Lung (tissue), 11 donors: ENCODE measurements at regions not wholly inside any gene's neighbourhood (a gene's known extent, or its start where the extent isn't known, plus 50 kb on each side); places are given as distances from the start of the nearest gene placed in this dataset.

ENCODE experiments used
- ATAC-seq: fragments of 200-7000 bp; cut with Tn5 transposase; one replicate; pipeline ENCODE4 v1.9.1; 2020; ENCODE audit warnings: moderate number of reproducible peaks; ENCODE audit not compliant: insufficient read depth, low FRiP score
- DNase-seq, 3 donors: peaks; one replicate each; pipeline ENCODE4 v3.0.0-alpha.2; 2013 to 2017
- H3K27ac ChIP-seq, 2 donors: one replicate each; pipeline ENCODE4 v1.5.1; 2013; ENCODE audit warnings: mild to moderate bottlenecking in 2 of 2, moderate library complexity in 2 of 2, control low read depth in 1 of 2, inconsistent platforms in 1 of 2, low read depth in 1 of 2, low read length in 1 of 2
- H3K27me3 ChIP-seq, 3 donors: one replicate each; pipeline ENCODE4 v1.5.1; 2013; ENCODE audit warnings: low read length in 2 of 3; ENCODE audit not compliant: control insufficient read depth in 3 of 3, insufficient read depth in 3 of 3
- H3K36me3 ChIP-seq, 4 donors: one replicate each; pipeline ENCODE4 v1.5.1; 2013; ENCODE audit warnings: low read length in 4 of 4, mild to moderate bottlenecking in 1 of 4, moderate library complexity in 1 of 4; ENCODE audit not compliant: control insufficient read depth in 4 of 4, insufficient read depth in 4 of 4
- H3K4me1 ChIP-seq, 5 donors: one replicate each; pipeline ENCODE4 v1.5.1; 2013; ENCODE audit warnings: low read length in 5 of 5, mild to moderate bottlenecking in 2 of 5, moderate library complexity in 1 of 5; ENCODE audit not compliant: control insufficient read depth in 5 of 5, insufficient read depth in 5 of 5
- H3K4me3 ChIP-seq: one replicate; pipeline ENCODE4 v1.5.1; 2013; ENCODE audit warnings: mild to moderate bottlenecking, control low read depth, moderate library complexity
- H3K9ac ChIP-seq, 2 donors: one replicate each; pipeline ENCODE4 v1.5.1; 2013; ENCODE audit warnings: low read length in 2 of 2, control low read depth in 1 of 2; ENCODE audit not compliant: insufficient read depth in 1 of 2
- H3K9me3 ChIP-seq, 4 donors: one replicate each; pipeline ENCODE4 v1.5.1; 2013; ENCODE audit warnings: low read length in 3 of 4, mild to moderate bottlenecking in 1 of 4, moderate library complexity in 1 of 4; ENCODE audit not compliant: control insufficient read depth in 4 of 4, insufficient read depth in 3 of 4
- WGBS, 2 donors: extraction: QIAGEN DNeasy Blood & Tissue Kit; methylation state at CpG; one replicate each; pipeline ENCODE4 v1.1.7; 2013; 5-methylcytosine and 5-hydroxymethylcytosine counted together
- TF ChIP-seq, protein P1 (sequence below): IDR thresholded peaks from 2 replicates; pipeline ENCODE4 v1.5.1; 2012; ENCODE audit warnings: mild to moderate bottlenecking; ENCODE audit errors: control extremely low read depth, extremely low read depth
- donor health status: control.
- donor health status: control.
- donor health status: Bipolar disorder and iron deficiency.
- donor health status: healthy.
- donor health status: DM: yes; HTN: yes; CAD: no.

DNA sequence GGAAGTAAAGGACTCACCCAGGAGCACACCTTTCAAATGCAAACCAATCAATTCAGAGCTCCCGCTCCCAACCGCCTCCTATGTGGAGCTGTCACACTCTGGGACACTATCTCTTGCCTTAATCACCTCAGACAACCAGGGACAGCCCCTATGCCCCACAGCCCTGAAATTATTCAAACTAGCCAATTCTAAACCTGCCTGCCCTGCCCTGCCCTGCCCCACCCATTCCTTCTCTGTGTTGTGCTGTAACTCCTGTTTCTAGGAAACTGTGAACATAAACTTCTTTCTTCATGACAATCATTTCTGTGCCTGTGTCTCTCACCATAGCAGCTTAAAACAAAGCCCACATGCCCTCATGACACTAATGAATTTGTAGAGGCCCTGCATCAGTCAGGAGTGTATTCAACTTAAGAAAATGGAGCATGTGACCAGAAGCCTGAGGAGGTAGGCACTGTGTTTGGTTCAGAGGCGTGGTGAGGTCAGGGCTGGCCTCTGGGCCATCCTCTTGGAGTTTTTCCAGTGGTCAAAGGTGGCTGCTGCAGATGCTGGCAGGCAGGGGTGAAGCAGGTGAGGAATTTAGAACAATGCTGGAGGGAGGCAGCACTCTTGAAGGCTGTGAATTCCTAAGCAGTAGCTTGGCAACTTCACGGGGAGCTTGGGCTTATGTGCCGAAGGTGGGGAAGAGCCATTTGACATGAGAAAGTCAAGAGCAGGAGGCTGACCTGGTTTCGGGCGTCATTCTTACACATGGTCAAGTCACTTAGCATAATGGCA is 74.5 kb downstream of the RHOU start:
- Histone ChIP-seq H3K9me3 (no peaks in the 10 kb centered on the region), H3K27ac (peak overlapping the region in 1 of 2 donors; percentile 42), H3K4me3 (no peak overlapping the region), H3K9ac (no peak overlapping the region), H3K36me3 (no peaks in the 10 kb centered on the region), H3K27me3 (no peaks in the 10 kb centered on the region), H3K4me1 (peaks cover 0 to 35% (median 20%) of the 10 kb centered on the region in 5 donors)
- TF ChIP-seq, protein P1, sequence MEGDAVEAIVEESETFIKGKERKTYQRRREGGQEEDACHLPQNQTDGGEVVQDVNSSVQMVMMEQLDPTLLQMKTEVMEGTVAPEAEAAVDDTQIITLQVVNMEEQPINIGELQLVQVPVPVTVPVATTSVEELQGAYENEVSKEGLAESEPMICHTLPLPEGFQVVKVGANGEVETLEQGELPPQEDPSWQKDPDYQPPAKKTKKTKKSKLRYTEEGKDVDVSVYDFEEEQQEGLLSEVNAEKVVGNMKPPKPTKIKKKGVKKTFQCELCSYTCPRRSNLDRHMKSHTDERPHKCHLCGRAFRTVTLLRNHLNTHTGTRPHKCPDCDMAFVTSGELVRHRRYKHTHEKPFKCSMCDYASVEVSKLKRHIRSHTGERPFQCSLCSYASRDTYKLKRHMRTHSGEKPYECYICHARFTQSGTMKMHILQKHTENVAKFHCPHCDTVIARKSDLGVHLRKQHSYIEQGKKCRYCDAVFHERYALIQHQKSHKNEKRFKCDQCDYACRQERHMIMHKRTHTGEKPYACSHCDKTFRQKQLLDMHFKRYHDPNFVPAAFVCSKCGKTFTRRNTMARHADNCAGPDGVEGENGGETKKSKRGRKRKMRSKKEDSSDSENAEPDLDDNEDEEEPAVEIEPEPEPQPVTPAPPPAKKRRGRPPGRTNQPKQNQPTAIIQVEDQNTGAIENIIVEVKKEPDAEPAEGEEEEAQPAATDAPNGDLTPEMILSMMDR = no peak
- no peak for DNase-seq
- 83 to 90% methylated on average over 7 of the region's 7 CpGs for WGBS, 2 donors
- no peak for ATAC-seq

DNA sequence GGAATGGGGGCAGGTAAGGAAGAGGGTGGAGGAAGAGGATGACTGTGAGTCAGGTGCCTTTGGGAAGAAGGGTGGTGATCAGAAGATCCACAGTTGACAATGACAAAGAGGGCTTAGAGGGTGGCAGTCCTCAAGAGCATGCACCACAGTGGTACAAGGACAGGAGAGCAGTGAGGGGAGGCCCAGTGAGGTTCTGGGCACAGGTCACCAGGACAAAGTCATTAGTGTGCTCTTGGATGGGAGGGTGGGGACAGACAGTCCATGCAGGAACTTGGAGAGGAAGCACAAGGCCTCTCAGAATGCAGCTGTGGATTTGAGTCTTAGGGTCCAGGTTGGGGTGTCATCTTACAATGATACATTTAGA is 75.1 kb downstream of the RHOU start:
- ATAC-seq (no peak), DNase-seq (no peak)
- peaks cover 0 to 29% (median 14%) of the 10 kb centered on the region in 5 donors for H3K4me1 ChIP-seq
- H3K27ac ChIP-seq = peak overlapping the region in 1 of 2 donors; percentile 42
- no peak overlapping the region for H3K4me3 ChIP-seq
- no peaks in the 10 kb centered on the region for H3K36me3 ChIP-seq
- H3K27me3 ChIP-seq = no peaks in the 10 kb centered on the region
- H3K9me3 ChIP-seq = no peaks in the 10 kb centered on the region
- no peak overlapping the region for H3K9ac ChIP-seq
- TF ChIP-seq, protein P1 = no peak

DNA sequence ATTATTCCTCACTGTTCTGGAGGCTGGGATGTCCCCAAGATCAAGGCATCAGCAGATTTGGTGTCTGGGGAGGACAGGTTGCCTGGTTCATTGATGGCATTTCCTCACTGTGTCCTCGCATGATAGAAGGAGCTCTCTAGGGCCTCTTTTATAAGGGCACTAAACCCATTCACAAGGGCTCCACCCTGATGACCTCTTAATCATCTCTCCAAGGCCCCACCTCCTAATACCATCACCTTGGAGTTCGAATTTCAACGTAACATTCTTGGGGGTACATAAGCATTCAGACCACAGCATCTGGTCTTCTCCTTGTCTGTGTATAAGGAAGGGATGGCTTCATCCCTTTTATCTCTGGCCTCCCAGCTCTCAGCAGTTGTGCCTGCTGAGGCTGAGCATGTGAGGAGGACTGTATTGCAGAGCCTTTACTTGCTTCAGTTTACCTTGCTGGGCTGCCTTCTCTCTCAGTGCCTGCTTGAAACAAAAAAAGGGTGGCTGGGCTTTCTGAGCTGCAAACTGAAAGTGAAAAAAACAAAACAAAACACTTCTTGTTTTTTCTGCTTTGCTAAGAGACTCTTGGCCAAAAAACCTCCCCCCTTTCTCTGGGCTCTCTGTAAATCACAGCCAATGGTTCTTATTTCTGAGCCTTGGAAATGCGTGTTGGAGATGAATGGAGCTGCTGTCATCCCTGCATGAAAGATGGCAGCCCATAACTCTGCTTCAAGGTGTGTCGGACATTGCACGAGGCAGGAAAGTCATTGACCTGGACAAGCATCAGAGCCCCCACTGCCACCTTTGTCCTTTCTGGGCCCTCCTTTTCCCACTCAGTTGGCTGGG is 75.8 kb downstream of the RHOU start:
- no peak overlapping the region for H3K4me3 ChIP-seq
- no peaks in the 10 kb centered on the region for H3K27me3 ChIP-seq
- peak overlapping the region in 1 of 2 donors; percentile 18 for H3K27ac ChIP-seq
- H3K36me3 ChIP-seq = no peaks in the 10 kb centered on the region
- peaks cover 0 to 27% (median 10%) of the 10 kb centered on the region in 5 donors for H3K4me1 ChIP-seq
- peak; percentile 36 to 92 (median 81) for DNase-seq
- no peaks in the 10 kb centered on the region for H3K9me3 ChIP-seq
- ATAC-seq = no peak
- 77 to 79% methylated on average over 6 of the region's 6 CpGs for WGBS, 2 donors
- TF ChIP-seq, protein P1 = no peak
- H3K9ac ChIP-seq = peak overlapping the region in 1 of 2 donors; percentile 36
